Epithelial cell of esophagus (primary cell): ENCODE measurements at regions not wholly inside any gene's neighbourhood (a gene's known extent, or its start where the extent isn't known, plus 50 kb on each side); places are given as distances from the start of the nearest gene placed in this dataset.

Experiments
- DNase-seq: peaks from one replicate; pipeline ENCODE4 v3.0.0; 2010; ENCODE audit warnings: low read depth
- H3K4me3 ChIP-seq: 2 replicates; pipeline ENCODE4 v1.5.1; 2011; ENCODE audit warnings: mild to moderate bottlenecking, low read length, control low read depth
- CTCF ChIP-seq: IDR thresholded peaks from 2 replicates; pipeline ENCODE4 v1.5.1; 2011; ENCODE audit warnings: low read depth, mild to moderate bottlenecking, low read length, control low read depth, inconsistent platforms; ENCODE audit not compliant: insufficient read depth; ENCODE audit errors: missing control alignments

- no peak overlapping the region for H3K4me3 ChIP-seq
- DNase-seq = no peak
- no peak for TF ChIP-seq CTCF
Observed at GRCh38 chrX:63958134-63958865, 173.3 kb upstream of the ARHGEF9 start.

DNA sequence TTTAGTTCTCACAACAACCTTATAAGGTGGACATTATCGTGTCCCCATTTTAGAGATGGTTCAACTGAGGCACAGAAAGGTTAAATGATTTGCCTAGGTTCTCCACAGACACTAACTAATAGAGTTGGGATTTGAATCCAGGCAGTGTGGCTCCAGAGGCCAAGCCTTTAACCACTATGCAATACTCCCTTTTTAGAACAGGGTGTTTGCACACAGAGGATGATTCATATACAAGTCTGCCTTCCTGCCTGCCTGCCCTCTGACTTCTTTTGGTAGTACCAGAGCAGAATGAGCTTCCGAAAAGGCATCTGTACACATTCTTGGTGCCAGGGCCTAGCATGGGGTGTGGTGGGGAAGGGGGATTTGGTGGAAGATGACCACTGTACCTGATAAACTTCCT, 150.8 kb upstream of the ARHGEF9 start:
- TF ChIP-seq CTCF = no peak
- DNase-seq = peak; percentile 23
- H3K4me3 ChIP-seq = no peak overlapping the region

DNA sequence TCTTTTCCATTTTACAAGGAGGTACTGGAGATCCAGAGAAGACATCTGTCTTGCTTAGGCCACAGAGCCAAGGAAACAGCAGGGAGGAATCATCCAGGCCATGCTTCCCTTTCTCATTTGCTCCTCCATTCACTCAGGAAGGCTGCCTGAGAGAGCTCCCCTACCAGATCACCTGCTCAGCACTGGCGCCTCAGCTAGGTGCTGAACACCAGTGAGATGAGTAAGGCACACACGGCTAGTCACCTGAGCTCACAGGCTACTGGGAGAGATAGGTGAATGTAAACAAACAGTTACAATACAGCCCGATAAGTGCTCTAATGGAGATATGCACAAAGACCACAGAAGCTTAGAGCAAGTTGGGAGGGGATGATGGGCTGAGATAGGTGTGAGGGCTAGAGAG, 149.8 kb upstream of the ARHGEF9 start:
- no peak for TF ChIP-seq CTCF
- H3K4me3 ChIP-seq = no peak overlapping the region
- DNase-seq = peak; percentile 15

DNA sequence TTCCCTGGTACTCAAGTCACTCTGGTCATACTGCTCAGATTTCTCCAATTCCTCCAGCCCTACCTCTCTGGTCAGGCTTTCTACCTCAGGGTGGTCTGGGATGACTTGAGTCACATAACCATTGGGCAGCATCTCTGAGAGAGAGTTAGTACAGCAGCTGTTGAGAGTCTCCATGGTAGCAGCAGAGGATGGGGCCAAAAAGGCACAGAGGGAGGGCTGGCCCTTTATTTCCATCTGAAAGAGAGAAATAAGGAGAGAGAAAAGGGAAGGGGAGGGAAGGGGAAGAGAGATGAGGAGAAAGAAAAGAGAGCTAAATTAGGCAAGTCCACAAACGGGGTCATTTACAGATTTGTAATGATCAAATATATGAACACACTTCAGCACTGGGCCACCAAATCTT, 149.1 kb upstream of the ARHGEF9 start:
- no peak overlapping the region for H3K4me3 ChIP-seq
- TF ChIP-seq CTCF = no peak

GRCh38 chrX:63932907-63933306, 147.9 kb upstream of the ARHGEF9 start:
- DNase-seq = no peak
- TF ChIP-seq CTCF = no peak
- H3K4me3 ChIP-seq = no peak overlapping the region

More for the DNA sequence above, 149.1 kb upstream of the ARHGEF9 start:
- no peak for DNase-seq

- no peak for TF ChIP-seq CTCF
- DNase-seq = no peak
Observed at GRCh38 chrX:63932006-63932405, 147.0 kb upstream of the ARHGEF9 start.

GRCh38 chrX:63930140-63930539, 145.1 kb upstream of the ARHGEF9 start:
- H3K4me3 ChIP-seq = no peak overlapping the region
- TF ChIP-seq CTCF = peak; percentile 27
- DNase-seq = peak; percentile 16

More at GRCh38 chrX:63932006-63932405, 147.0 kb upstream of the ARHGEF9 start:
- H3K4me3 ChIP-seq = no peak overlapping the region
